ENCODE measurements at regions not wholly inside any gene's neighbourhood (a gene's known extent, or its start where the extent isn't known, plus 50 kb on each side); places are given as distances from the start of the nearest gene placed in this dataset.

DNA sequence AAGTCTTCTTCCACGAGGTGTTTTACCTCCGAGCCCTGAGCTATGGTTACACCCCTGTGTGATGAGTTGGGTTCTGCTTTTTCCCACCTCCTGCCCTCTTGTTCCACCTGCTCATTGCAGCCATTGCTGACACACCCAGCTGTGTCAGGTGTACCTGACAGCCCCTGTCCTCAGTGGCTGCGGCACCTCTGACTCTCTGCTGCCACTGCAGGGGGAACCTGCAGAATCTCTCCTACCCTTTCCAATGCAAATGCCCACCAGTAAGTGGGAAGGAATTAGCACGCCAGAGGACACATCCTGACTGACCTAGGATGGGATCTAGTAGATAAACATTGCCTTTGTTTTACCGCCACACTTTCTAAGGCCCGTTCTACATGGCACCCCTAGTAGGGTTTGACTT lies 600.9 kb upstream of the MKI67 start:
- intact Hi-C loops (cut with micrococcal nuclease): no loop called here

DNA sequence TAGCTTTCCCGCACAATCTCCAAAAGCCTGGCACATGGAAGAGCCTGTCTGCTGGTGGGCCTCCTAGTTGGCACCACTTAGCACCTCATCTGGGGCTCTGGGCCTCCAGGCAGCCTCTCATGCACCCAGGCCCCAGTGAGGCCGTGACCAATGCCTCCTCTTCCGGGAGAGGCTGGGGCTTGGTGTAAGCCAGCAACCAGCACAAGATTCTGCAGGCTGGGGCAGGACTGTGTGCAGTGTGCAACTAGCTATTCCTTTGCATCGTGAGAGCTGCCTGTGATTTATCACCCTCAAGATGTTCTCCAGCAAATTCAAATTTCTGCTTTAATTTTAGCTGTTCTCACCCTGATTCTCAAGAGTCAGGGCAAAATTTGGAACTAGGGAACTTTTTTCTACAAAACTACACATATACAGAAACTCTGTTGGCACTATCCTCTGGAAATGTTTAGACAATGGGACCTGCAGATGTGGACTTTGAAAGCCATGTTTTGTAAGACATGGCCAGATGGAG lies 603.7 kb upstream of the MKI67 start:
- intact Hi-C loops (cut with micrococcal nuclease): no loop called here

DNA sequence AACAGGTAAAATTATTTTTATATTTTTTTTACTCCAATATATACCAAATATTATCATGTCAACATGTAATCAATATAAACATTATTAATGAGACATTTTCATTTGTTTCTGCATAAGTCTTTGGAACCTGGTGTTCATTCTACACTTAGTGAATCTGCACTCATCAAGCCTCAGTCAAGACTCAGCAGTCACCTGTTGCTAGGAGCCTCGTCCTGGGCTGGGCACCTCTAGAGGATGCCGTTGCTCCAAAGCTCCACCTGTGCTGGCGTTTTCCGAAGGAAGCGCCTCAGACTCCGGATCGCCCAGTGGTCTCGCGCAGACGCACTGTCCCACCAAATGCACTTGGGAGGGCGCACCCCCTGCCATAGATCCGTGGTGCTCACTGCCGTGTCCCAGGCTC lies 604.7 kb upstream of the MKI67 start:
- intact Hi-C loops (cut with micrococcal nuclease): no loop called here

DNA sequence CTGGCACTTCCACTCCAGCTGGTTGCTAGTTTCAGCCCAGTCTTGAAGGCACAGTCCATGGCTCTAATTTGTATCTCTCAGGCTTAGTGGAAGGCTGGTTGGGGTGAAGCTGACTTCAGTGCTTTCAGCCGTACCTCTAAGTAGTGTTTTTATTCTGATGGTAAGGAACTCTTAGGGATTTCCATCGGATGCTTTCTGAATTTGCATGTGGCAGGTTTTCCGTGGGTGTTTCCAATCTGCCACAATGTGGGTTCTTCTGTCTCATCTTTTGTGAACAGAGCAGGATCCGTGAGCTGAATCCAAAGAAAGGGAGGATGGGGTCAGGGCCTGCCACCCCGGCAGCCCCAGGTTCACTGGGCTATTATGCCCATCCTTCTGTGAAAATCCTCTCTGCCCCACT lies 607.9 kb upstream of the MKI67 start:
- intact Hi-C loops (cut with micrococcal nuclease): no loop called here

DNA sequence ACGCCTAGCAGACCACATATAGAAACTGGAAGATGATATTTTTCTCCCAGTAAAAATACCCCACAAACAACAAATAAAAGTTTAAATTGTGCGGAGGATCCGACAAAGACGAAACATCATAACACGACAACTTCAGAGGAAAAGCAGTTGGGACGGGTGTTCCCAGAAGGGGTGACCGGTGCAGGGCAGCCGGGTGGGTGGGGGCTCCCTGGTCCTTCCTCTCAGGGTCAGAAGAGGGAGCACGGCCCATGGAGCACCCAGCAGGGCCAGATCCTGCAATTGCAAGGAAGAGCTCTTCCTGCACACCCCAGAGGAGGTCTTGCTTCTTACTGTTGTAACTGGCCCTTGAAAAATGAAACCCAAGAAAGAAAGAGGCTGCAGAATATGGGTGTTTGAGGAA lies 608.5 kb upstream of the MKI67 start:
- intact Hi-C loops (cut with micrococcal nuclease): no loop called here

DNA sequence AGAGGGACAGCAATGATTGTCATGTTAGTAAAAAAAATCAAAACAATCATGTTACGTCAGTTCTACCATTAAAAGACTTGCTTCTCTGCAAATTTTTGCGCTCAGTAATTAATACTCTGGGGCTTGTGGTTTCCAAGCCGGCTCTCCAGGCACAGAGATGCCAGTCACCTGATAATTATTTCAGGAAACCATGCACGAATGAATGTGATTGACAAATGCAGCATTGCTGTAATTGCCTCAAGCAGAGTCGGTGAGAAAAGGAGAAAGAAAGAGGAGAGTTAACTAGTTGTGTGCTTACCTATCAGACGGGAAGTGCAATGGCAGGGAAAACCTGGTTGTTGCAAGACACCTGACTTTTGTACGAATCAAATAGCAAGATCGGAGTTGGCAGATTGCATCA lies 609.8 kb upstream of the MKI67 start:
- intact Hi-C loops (cut with micrococcal nuclease): no loop called here

DNA sequence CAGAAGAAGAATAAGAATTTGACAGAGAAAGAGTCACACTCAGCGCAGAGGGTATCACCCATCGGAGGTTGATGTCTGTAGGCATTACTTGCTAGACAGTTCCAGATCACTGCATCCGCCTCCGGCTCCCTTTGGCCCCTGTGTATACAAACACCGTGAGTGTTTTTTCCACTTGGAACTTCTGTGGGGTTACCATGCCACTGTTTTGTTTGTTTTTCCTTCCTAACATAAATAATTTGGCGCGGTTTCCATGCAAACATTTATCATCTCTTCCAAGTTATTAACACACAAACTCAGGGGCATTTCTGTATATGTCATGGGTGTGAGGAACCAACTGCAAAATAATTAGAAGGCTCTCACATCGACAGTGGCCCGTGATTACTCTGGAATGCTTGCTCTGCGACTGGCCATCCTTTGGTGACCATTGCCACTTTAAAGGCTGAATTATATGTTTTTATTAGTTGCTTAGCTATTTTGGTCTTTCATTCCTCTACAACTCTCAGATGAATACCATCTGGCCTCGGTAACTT lies 612.2 kb upstream of the MKI67 start:
- intact Hi-C loops (cut with micrococcal nuclease): no loop called here

DNA sequence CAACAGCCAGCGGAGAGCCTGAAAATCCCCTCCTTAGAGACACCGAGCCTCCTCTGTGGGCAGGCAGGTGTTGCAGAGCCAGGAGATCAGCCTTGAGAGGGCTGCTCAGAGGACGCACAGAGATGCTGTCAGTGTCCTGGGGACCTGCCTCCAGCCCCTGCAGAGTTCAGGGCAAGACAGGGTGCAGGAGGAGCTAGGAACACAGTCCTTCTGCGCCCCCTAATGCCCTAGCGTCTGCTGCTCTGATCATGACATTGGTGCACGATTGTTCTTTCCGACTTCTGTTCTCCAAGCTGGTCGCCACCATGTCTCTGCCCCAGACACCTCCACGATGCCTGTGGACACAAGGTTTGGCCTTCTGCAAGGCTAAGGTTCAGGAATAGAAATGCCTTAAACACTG lies 613.7 kb upstream of the MKI67 start:
- intact Hi-C loops (cut with micrococcal nuclease): no loop called here

DNA sequence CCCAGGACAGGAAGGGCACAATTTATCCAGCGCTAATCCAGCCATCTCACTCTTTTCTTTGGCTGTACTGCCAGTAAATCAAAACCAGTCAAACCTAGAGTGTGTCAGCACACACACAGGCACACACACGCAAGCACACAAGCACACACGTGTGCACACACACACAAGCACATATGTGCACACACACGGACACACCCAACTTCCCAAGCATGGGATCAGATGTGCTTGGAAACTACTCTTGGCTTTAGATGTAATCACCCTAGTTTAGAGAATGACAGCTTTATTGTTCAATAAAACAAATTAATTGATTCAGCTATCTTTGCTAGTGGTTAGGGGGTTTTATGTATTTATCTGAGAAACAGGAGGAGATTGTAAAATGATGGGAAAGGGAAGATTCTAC lies 615.0 kb upstream of the MKI67 start:
- intact Hi-C loops (cut with micrococcal nuclease): no loop called here

DNA sequence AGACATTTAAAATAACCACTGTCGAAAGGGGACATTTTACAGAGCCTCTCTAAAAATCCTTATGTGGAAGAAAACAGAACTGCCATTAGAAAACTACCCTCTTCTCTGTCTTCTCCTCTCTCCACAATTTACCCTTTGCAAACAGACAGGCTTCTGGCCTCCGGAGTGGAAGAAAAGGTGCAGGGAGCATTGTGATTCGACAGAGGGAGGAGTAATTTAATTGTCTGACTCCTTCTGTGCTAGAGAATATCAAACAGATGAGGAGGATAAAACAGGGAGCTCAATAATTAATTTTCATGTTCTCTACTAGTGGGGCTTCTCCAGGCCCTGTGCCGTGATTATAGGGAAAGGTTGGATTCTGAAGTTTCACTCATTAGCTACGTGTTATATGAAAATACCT lies 615.5 kb upstream of the MKI67 start:
- intact Hi-C loops (cut with micrococcal nuclease): no loop called here

DNA sequence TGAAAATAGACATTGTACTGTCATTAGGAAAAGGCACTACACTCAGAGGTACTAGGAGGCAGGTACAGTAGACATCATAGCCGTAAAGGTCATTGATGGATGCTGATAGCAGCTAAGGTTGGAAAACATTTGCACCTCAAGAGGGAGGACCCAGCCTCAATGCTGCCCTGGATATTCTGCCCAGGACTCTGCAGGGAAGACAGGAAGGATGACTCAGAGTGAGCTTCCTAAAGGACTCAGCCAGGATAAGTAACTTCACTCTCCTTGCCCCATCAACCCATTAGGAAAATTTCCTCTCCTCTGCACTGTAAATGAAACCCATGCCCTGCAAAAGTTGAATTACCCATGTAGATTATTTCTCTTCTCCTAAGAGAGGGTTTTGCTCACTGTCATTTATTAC lies 617.9 kb upstream of the MKI67 start:
- intact Hi-C loops (cut with micrococcal nuclease): no loop called here

DNA sequence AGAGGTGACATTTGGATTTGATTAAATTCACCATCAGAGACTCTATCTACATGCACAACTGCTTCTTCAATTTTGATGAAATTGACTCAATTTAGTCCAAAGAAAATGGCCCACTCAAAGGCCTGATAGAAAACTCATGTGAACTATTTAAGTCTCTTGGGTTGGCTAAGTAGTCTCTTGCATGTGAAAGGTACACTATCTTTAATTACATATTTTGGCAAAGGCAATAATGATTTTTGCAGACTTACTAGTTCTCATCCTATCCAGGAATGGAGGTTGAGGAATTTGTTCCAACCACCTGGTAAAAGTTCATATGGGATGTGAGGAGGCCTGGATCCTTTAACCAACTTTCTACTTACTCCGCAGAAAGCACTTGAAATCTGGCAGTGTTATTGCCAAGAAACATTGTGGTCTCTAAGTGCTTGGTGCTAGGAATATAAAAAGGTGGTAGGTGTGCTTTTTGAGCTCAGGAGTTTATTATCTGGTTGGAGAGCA lies 618.6 kb upstream of the MKI67 start:
- intact Hi-C loops (cut with micrococcal nuclease): no loop called here

DNA sequence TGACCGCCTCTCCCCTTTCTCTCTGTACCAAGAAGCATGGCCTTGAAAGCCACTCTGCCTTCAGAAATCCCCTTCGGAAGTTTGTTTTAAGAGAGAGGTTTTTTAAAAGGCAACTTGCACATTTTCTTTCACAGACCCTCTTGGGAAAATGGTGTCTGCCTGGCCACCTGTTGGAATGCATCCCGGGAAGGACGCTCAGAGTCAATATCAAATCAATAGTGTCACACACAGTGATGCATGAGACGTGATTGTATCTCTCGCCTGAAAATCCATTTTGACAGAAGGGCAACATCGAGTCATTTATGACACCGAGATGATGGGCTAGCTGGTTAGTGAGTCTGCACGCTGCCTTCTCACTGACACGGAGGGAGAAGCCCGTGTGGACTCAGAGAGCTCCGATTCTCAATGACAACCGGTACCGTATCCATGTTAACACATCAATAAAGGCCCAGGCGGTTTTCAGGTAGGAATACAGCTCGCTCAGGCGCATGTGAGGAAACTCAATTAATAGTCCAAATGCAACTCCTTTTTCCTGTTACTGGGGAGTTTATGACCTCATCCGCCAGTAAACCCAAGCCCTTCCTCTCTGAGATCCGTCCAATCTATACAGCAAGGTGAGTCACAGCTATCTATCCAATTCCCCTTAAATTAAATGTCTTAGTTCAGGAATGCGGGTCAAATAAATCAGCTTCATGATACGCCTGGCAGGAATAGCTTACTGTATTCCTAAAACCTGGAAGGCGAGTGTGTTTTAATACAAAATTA lies 621.5 kb upstream of the MKI67 start:
- intact Hi-C loops (cut with micrococcal nuclease): no loop called here

DNA sequence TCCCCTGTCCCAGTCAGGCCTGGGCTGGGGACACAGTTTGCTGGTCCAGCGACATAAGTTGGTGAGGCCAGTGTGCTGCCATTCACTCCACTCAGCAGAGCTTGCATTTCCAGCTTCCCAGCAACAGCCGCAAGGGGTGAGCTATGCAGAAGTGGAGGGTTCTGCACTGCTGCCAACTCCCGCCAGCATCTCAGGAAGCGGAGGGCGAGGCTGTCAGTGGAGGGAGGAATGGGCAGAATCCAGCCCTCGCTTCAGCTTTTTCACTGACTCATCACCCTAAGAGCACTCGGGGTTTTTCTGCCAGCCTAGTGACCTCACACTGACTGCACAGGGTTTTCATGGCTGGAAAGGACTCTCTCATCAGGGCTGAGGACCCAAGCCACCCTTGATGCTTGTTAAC lies 625.1 kb upstream of the MKI67 start:
- intact Hi-C loops (cut with micrococcal nuclease): no loop called here

DNA sequence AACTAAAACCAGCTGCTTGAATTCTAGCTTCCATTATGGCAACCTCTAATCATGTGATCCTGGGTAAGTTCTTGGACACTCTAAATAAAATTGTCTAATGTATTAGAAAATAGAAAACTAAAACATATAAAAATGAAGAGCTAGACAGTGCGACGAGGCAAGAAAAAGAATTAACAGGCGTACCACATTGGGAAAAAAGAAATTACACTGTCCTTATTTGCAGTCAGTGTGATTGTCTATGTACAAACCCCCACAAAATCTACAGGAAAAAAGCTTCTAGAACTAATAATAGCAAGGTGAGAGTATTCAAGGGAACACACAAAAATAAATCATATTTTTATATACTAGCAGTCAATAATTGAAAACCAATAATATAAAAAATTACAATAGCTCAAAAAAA lies 625.6 kb upstream of the MKI67 start:
- intact Hi-C loops (cut with micrococcal nuclease): no loop called here

DNA sequence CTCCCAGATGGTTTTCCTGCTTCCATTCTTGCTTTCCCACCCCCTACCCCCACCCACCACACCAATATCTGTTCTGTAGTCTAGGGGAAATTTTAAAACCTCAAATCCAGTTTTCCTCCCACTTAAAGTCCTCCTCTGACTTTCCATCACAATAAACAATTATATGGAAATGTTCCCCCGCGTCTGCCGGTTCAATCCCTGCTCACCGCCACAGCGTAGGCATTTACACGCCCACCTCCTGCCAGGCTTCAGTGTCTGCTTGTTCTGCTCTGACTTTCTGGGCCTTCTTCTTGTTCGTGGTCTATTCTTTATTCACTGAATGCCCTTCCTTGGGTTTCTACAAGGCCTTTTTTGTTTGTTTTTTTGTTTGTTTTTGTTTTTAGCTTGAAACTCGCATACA lies 633.0 kb upstream of the MKI67 start:
- intact Hi-C loops (cut with micrococcal nuclease): no loop called here

DNA sequence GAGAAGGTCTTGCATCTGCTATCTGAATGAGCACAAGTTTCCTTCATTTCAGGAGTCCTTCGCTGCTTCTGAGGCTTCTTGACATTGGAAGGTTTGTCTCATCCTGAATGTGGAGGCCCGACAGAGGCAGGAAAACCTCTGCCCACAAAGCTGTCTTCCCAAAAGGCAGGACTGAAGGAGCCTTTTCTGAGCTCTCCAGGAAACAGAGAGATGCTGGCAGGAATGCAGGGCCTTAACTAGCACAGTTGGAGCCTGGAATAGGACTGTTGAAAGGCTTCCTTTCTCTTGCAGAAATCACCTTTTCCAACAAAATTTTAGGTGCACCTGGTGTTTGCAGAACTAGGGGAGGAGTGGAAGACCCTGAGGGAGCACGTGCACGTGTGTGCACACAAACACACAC lies 637.4 kb upstream of the MKI67 start:
- intact Hi-C loops (cut with micrococcal nuclease): no loop called here

DNA sequence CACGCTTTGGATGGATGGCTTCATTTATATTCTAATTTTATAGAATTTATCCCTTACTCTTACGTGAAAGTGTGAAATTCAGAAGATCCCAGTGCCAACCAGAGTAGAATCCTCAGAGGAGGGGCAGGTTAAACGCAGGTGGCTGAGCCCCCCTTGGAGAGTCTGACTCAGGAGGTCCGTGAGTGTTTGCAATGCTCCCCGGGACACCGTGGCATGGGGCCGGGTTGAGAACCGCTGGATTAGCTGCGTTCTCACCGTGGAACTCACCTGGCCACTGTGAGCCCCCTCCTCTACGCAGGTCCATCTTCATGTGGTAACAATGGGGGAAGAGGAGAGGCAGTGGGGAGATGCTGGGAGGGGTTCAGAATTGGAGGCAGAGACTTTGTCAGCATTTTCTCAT lies 638.0 kb upstream of the MKI67 start:
- intact Hi-C loops (cut with micrococcal nuclease): no loop called here

DNA sequence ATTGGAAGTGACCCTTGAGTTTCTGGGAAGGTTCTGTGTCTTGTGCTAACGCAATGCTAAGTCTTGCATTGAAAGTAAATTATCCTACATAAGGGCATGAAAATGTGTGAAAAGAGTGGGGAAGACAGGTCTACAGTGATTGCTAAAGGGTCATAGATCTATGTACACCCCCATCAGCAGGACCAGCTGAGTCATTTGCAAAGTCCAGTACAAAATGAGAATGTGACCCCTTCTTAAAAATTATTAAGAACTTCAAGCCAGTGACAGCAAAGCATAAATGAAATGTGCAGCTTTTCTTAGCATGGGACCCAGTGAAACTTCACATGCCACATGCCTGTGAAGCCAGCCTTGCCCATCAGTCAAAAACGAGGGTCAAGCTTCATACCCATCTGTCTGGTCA lies 640.7 kb upstream of the MKI67 start:
- intact Hi-C loops (cut with micrococcal nuclease): no loop called here

DNA sequence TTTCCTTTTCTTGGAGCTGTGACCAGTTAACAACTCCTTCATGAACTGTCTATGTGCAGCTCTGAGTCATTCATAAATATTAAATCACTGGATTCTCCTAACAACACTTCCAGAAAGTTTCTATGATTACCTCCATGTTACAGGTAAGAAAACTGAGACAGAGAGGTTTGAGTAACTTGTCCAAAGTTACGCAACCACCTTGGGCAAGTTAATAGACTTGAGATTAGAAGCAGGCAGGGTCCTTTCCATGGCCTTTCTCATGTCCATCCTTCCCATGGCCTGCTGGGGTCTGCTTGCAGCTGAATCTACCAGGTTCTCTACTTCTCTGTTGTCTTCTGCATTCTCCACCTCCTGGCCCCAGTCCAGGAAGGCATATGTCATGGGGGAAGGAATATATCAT lies 648.8 kb upstream of the MKI67 start:
- intact Hi-C loops (cut with micrococcal nuclease): no loop called here

DNA sequence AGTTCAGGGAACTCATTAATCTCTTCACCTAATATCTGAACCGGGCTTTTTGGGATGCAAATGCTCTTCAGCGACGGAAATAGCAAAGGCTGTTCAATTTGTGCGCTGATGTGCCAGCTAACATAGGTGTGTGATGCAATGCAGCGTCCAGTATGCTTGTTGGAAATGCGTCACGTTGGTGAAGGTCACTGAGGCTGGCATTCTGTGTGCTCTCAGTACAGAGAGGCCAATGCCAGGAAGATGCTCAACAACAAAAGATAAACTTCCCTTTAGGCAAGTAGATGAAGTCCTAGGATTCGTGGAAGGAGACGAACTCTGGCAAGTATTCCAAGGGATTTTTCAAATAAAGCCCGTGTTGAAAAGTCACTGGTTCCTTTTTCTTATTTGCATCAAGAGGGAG lies 649.5 kb upstream of the MKI67 start:
- intact Hi-C loops (cut with micrococcal nuclease): no loop called here

DNA sequence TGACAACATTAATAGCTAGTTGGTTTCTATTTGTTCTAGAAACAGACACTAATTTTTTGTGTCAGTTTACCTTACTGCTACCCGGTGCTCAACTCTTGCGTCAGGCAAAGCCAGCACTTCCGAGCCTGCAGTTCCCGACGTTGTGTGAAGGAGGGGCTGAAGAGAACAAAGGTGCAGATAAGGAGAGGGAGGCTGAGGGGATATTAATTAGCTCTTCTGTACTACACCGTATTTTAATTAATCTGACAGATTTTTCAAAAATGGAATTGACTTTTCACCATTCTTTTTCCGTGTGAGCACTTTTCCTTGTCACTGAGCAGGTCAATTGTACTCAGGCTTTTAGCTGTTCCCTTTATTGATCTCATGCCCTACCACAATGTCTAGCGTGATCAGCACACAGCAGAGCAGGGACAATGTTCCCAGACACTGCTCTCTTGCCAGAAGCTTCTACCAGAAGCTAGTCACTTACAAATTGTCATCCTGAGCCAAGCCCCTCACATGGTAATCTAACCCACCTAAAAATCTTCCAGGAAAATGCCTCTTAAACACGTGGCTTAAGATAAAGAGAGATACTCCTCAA lies 650.5 kb upstream of the MKI67 start:
- intact Hi-C loops (cut with micrococcal nuclease): no loop called here

DNA sequence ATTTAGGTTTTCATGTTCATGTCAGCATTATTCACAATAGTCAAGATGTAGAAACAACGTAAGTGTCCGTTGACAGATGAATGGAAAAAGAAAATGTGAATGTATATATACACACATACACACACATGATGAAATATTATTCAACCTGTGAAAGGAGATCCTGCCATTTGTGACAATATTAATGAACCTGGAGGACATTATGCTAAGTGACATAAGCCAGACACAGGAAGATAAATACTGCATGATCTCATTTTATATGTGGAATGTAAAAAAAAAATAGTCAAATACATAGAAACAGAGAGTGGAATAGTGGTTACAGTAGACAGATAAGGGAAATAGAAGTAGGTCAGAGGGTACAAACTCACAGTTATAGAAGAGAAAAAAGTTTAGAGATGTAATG lies 651.1 kb upstream of the MKI67 start:
- intact Hi-C loops (cut with micrococcal nuclease): no loop called here

Measured in T-helper 1 cell treated with Interleukin-12 subunit alpha and Interleukin-12 subunit beta and Interleukin-4 antibody, amounts not matched to agents 30 ng/mL and 1 ng/mL, for 36 hours (primary cell).